Umbilical cord (tissue), 1 donor: ENCODE measurements at regions not wholly inside any gene's neighbourhood (a gene's known extent, or its start where the extent isn't known, plus 50 kb on each side); places are given as distances from the start of the nearest gene placed in this dataset.
"Not testable (repeated sequence)": the region's sequence is repeated elsewhere in the genome, so short reads cannot be mapped to it uniquely, and the experiment has no call there.

Experiments used
- DNase-seq: peaks from one replicate; pipeline ENCODE4 v3.0.0-alpha.2; 2015; ENCODE audit warnings: low spot score

- no peak for DNase-seq
These were observed 582.2 kb upstream of the ARID1B start for GRCh38 chr6:156194981-156195380.

GRCh38 chr6:156193381-156193780 lies 583.8 kb upstream of the ARID1B start:
- no peak for DNase-seq

- DNase-seq = no peak
These were observed 585.3 kb upstream of the ARID1B start for GRCh38 chr6:156191895-156192294.

GRCh38 chr6:156191390-156191789 lies 585.8 kb upstream of the ARID1B start:
- DNase-seq = not testable (repeated sequence)

- no peak for DNase-seq
These were observed 586.9 kb upstream of the ARID1B start for GRCh38 chr6:156190270-156190669.

- no peak for DNase-seq
These were observed 587.5 kb upstream of the ARID1B start for GRCh38 chr6:156189714-156190113.

GRCh38 chr6:156189195-156189594 lies 588.0 kb upstream of the ARID1B start:
- DNase-seq = no peak

GRCh38 chr6:156185113-156185512 lies 592.1 kb upstream of the ARID1B start:
- DNase-seq = no peak

GRCh38 chr6:156183678-156184077 lies 593.5 kb upstream of the ARID1B start:
- no peak for DNase-seq

GRCh38 chr6:156182356-156182755 lies 594.8 kb upstream of the ARID1B start:
- DNase-seq = no peak

GRCh38 chr6:156181506-156181905 lies 595.7 kb upstream of the ARID1B start:
- DNase-seq = peak; percentile 29

GRCh38 chr6:156175971-156176421 lies 601.2 kb upstream of the ARID1B start:
- no peak for DNase-seq

- DNase-seq = no peak
These were observed 601.7 kb upstream of the ARID1B start for GRCh38 chr6:156175433-156175832.

GRCh38 chr6:156174031-156174890 lies 602.9 kb upstream of the ARID1B start:
- no peak for DNase-seq

GRCh38 chr6:156169371-156169770 lies 607.8 kb upstream of the ARID1B start:
- DNase-seq = no peak

GRCh38 chr6:156167625-156168071 lies 609.5 kb upstream of the ARID1B start:
- DNase-seq = peak; percentile 54

GRCh38 chr6:156167016-156167624 lies 610.1 kb upstream of the ARID1B start:
- peak; percentile 79 for DNase-seq

- DNase-seq = no peak
These were observed 611.1 kb upstream of the ARID1B start for GRCh38 chr6:156166093-156166492.

GRCh38 chr6:156164701-156165452 lies 612.3 kb upstream of the ARID1B start:
- no peak for DNase-seq

GRCh38 chr6:156163311-156163710 lies 613.9 kb upstream of the ARID1B start:
- DNase-seq = no peak

- no peak for DNase-seq
These were observed 615.7 kb upstream of the ARID1B start for GRCh38 chr6:156161471-156161870.

- no peak for DNase-seq
These were observed 616.4 kb upstream of the ARID1B start for GRCh38 chr6:156160795-156161165.
